ENCODE measurements at regions not wholly inside any gene's neighbourhood (a gene's known extent, or its start where the extent isn't known, plus 50 kb on each side); places are given as distances from the start of the nearest gene placed in this dataset.

GRCh38 chr2:118577202-118577601 is 270.2 kb downstream of the EN1 start:
- TF ChIP-seq YY1 (IDR thresholded peaks at IDR 0.05; ENCODE audit: insufficient read depth, insufficient read length) (no peak), SUZ12 (IDR thresholded peaks at IDR 0.05; ENCODE audit: extremely low read depth, insufficient read depth, insufficient read length) (no peak), ZNF274 (IDR thresholded peaks at IDR 0.05; ENCODE audit: low read depth, low read length) (no peak)

Measured in NT2/D1 (cell line).